GM23338 (cell line): ENCODE measurements at regions not wholly inside any gene's neighbourhood (a gene's known extent, or its start where the extent isn't known, plus 50 kb on each side); places are given as distances from the start of the nearest gene placed in this dataset.

ENCODE experiments used
- CREB1 ChIP-seq: fragments of 250-450 bp; sonication (Bioruptor Pico); IDR thresholded peaks from 2 replicates; pipeline ENCODE4 v1.5.0; 2020; ENCODE audit warnings: low read depth, mild to moderate bottlenecking, moderate library complexity
- EZH2 ChIP-seq: fragments of 200-600 bp; sonication (generic); IDR thresholded peaks from one replicate; pipeline ENCODE4 v1.8.0; 2017; ENCODE audit warnings: antibody characterized with exemption, mild to moderate bottlenecking, low read depth; ENCODE audit not compliant: unreplicated experiment
- EZH2phosphoT487 ChIP-seq: fragments of 200-600 bp; sonication (generic); IDR thresholded peaks from one replicate; pipeline ENCODE4 v1.8.1; 2018; ENCODE audit warnings: antibody characterized with exemption; ENCODE audit not compliant: unreplicated experiment
- JUNB ChIP-seq: IDR thresholded peaks from one replicate; pipeline ENCODE4 v1.6.1; 2016; ENCODE audit warnings: antibody characterized with exemption; ENCODE audit not compliant: unreplicated experiment
- NANOG ChIP-seq: IDR thresholded peaks from 2 replicates; pipeline ENCODE4 v1.6.1; 2016; ENCODE audit warnings: antibody characterized with exemption, borderline replicate concordance
- POLR2AphosphoS5 ChIP-seq: IDR thresholded peaks from 2 replicates; pipeline ENCODE4 v1.6.1; 2016; ENCODE audit warnings: antibody characterized with exemption, low read depth
- STAT1 ChIP-seq: IDR thresholded peaks from one replicate; pipeline ENCODE4 v1.6.1; 2016; ENCODE audit warnings: antibody characterized with exemption; ENCODE audit not compliant: unreplicated experiment
- ZNF331 ChIP-seq: fragments of 250-450 bp; sonication (Bioruptor Pico); IDR thresholded peaks from 2 replicates; pipeline ENCODE4 v1.5.0; 2020; ENCODE audit warnings: low read depth, mild to moderate bottlenecking, moderate library complexity
- TF ChIP-seq, protein P1 (sequence below), 2 experiments: fragments of 200-600 bp in 1 of 2; sonication (generic) in 1 of 2; conservative IDR thresholded peaks; 2 replicates each; pipeline versions ENCODE4 v1.5.1 to v1.6.1; 2016 to 2017; ENCODE audit warnings: antibody characterized with exemption in 2 of 2, low read depth in 2 of 2, mild to moderate bottlenecking in 2 of 2, moderate library complexity in 1 of 2
- TF ChIP-seq, protein P2 (sequence below): IDR thresholded peaks from one replicate; pipeline ENCODE4 v1.6.1; 2018; ENCODE audit warnings: antibody characterized with exemption; ENCODE audit not compliant: unreplicated experiment
- TF ChIP-seq, protein P3 (sequence below): IDR thresholded peaks from 2 replicates; pipeline ENCODE4 v1.6.1; 2016; ENCODE audit warnings: antibody characterized with exemption

DNA sequence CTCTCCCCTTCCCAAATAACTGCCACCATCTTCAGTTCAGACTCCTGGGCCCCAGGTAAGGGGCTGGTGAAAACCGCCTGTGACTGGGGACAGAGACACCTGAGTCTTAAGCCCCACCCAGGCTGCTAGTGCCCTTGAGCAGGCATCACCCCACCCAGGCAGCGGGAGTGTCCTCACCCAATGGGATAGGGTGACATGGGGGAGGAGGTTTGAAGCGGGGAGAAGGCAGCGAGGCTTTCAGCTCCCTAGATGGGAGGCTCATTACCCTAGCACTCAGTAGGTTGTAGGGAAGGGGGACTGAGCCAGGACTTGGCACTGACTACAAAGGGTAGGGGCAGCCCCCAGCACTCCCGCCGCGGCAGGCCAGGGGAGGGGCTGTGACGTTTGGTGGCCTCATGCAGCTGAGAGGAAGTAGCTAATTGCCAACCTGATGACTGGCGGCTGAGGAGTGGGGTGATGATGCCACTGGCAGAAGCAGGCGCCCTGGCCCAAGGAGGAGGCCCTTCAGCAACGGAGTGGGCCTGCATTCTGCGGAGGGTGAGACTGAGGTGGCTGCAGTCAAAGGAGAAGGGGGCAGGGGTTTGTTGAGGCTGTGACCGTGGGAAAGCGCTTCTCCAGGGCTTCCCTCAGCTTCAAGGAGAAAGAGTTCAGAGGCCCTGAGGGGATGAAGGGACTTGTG, 126.9 kb downstream of the MRPL14 start:
- TF ChIP-seq, protein P1, sequence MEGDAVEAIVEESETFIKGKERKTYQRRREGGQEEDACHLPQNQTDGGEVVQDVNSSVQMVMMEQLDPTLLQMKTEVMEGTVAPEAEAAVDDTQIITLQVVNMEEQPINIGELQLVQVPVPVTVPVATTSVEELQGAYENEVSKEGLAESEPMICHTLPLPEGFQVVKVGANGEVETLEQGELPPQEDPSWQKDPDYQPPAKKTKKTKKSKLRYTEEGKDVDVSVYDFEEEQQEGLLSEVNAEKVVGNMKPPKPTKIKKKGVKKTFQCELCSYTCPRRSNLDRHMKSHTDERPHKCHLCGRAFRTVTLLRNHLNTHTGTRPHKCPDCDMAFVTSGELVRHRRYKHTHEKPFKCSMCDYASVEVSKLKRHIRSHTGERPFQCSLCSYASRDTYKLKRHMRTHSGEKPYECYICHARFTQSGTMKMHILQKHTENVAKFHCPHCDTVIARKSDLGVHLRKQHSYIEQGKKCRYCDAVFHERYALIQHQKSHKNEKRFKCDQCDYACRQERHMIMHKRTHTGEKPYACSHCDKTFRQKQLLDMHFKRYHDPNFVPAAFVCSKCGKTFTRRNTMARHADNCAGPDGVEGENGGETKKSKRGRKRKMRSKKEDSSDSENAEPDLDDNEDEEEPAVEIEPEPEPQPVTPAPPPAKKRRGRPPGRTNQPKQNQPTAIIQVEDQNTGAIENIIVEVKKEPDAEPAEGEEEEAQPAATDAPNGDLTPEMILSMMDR (conservative IDR thresholded peaks at IDR 0.05; ENCODE audit: low read depth in 2 of 2) = no peak
- TF ChIP-seq EZH2phosphoT487 (no peak), EZH2 (no peak), POLR2AphosphoS5 (no peak), STAT1 (no peak), NANOG (no peak), CREB1 (CRISPR knock-in tag) (no peak), JUNB (no peak), ZNF331 (no peak)
- TF ChIP-seq, protein P2, sequence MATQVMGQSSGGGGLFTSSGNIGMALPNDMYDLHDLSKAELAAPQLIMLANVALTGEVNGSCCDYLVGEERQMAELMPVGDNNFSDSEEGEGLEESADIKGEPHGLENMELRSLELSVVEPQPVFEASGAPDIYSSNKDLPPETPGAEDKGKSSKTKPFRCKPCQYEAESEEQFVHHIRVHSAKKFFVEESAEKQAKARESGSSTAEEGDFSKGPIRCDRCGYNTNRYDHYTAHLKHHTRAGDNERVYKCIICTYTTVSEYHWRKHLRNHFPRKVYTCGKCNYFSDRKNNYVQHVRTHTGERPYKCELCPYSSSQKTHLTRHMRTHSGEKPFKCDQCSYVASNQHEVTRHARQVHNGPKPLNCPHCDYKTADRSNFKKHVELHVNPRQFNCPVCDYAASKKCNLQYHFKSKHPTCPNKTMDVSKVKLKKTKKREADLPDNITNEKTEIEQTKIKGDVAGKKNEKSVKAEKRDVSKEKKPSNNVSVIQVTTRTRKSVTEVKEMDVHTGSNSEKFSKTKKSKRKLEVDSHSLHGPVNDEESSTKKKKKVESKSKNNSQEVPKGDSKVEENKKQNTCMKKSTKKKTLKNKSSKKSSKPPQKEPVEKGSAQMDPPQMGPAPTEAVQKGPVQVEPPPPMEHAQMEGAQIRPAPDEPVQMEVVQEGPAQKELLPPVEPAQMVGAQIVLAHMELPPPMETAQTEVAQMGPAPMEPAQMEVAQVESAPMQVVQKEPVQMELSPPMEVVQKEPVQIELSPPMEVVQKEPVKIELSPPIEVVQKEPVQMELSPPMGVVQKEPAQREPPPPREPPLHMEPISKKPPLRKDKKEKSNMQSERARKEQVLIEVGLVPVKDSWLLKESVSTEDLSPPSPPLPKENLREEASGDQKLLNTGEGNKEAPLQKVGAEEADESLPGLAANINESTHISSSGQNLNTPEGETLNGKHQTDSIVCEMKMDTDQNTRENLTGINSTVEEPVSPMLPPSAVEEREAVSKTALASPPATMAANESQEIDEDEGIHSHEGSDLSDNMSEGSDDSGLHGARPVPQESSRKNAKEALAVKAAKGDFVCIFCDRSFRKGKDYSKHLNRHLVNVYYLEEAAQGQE = no peak
- TF ChIP-seq, protein P3, sequence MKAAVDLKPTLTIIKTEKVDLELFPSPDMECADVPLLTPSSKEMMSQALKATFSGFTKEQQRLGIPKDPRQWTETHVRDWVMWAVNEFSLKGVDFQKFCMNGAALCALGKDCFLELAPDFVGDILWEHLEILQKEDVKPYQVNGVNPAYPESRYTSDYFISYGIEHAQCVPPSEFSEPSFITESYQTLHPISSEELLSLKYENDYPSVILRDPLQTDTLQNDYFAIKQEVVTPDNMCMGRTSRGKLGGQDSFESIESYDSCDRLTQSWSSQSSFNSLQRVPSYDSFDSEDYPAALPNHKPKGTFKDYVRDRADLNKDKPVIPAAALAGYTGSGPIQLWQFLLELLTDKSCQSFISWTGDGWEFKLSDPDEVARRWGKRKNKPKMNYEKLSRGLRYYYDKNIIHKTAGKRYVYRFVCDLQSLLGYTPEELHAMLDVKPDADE = no peak
